Loucy (cell line): ENCODE measurements at regions not wholly inside any gene's neighbourhood (a gene's known extent, or its start where the extent isn't known, plus 50 kb on each side); places are given as distances from the start of the nearest gene placed in this dataset.

Experiments
- H2AFZ ChIP-seq: fragments of 200-600 bp; sonication (generic); 2 replicates; pipeline ENCODE4 v1.6.0; 2016; ENCODE audit warnings: antibody characterized with exemption, mild to moderate bottlenecking, low read length, moderate library complexity
- H3F3A ChIP-seq: fragments of 200-600 bp; 2 replicates; pipeline ENCODE4 v1.6.0; 2016; ENCODE audit warnings: antibody characterized with exemption, low read depth, mild to moderate bottlenecking
- H3K27me3 ChIP-seq: fragments of 200-600 bp; sonication (generic); 2 replicates; pipeline ENCODE4 v1.6.1; 2014; ENCODE audit warnings: low read length, mild to moderate bottlenecking; ENCODE audit not compliant: insufficient read depth, poor library complexity, severe bottlenecking
- H3K36me3 ChIP-seq: fragments of 200-600 bp; sonication (generic); 2 replicates; pipeline ENCODE4 v1.6.1; 2016; ENCODE audit warnings: low read length; ENCODE audit not compliant: insufficient read depth
- H3K4me1 ChIP-seq: fragments of 200-600 bp; sonication (generic); 2 replicates; pipeline ENCODE4 v1.5.1; 2014; ENCODE audit warnings: low read length, mild to moderate bottlenecking; ENCODE audit not compliant: insufficient read depth, poor library complexity, severe bottlenecking
- H3K4me2 ChIP-seq: fragments of 200-600 bp; sonication (generic); 2 replicates; pipeline ENCODE4 v1.6.0; 2014; ENCODE audit warnings: antibody characterized with exemption, low read length, low read depth, mild to moderate bottlenecking; ENCODE audit not compliant: poor library complexity, severe bottlenecking
- H3K4me3 ChIP-seq: fragments of 200-600 bp; sonication (generic); 2 replicates; pipeline ENCODE4 v1.5.1; 2014; ENCODE audit warnings: low read length, mild to moderate bottlenecking, mixed read lengths; ENCODE audit not compliant: poor library complexity, severe bottlenecking
- H3K79me2 ChIP-seq: fragments of 200-600 bp; sonication (generic); 2 replicates; pipeline ENCODE4 v1.6.1; 2014; ENCODE audit warnings: low read length; ENCODE audit not compliant: insufficient read depth
- H3K9ac ChIP-seq: fragments of 200-600 bp; sonication (generic); 2 replicates; pipeline ENCODE4 v1.6.0; 2014; ENCODE audit warnings: mild to moderate bottlenecking, low read depth, low read length, moderate library complexity; ENCODE audit not compliant: poor library complexity, severe bottlenecking
- H3K9me2 ChIP-seq: fragments of 200-600 bp; sonication (generic); replicated peaks from 2 replicates; pipeline ENCODE4 v1.6.1; 2016; ENCODE audit warnings: low read depth, low read length, mixed read lengths
- H3K9me3 ChIP-seq: fragments of 200-600 bp; sonication (generic); 2 replicates; pipeline ENCODE4 v1.6.1; 2014; ENCODE audit warnings: mild to moderate bottlenecking, antibody characterized with exemption, low read length, low read depth; ENCODE audit not compliant: insufficient read depth
- H4K20me1 ChIP-seq: fragments of 200-600 bp; sonication (generic); 2 replicates; pipeline ENCODE4 v1.6.0; 2014; ENCODE audit warnings: antibody characterized with exemption, low read length, mild to moderate bottlenecking; ENCODE audit not compliant: insufficient read depth, poor library complexity, severe bottlenecking
- EZH2phosphoT487 ChIP-seq: fragments of 200-600 bp; IDR thresholded peaks from 2 replicates; pipeline ENCODE4 v1.6.1; 2018; ENCODE audit warnings: antibody characterized with exemption, mild to moderate bottlenecking, moderate library complexity, borderline replicate concordance
- TF ChIP-seq, protein P1 (sequence below): fragments of 200-600 bp; sonication (generic); conservative IDR thresholded peaks from 2 replicates; pipeline ENCODE4 v1.5.1; 2014; ENCODE audit warnings: mild to moderate bottlenecking, antibody characterized with exemption, low read length

DNA sequence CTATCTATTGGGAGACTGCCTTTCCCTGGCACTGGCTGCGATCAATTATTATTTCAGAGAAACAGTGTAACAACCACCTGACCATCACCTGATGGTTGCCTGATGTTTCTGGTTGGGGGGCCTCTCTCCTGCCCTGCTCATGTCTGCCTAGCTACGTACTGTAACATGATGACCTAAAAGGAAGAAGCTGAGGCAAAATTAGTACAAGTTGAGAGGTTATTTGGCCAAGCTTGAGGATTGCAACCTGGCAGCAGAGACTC lies 58.3 kb downstream of the OLFML3 start:
- Histone ChIP-seq H3K4me3 (no peak overlapping the region), H3K27me3 (no peaks in the 10 kb centered on the region), H3K4me2 (no peak overlapping the region), H3K79me2 (no peaks in the 10 kb centered on the region), H3K4me1 (no peaks in the 10 kb centered on the region), H3K9ac (no peak overlapping the region), H3K9me3 (no peaks in the 10 kb centered on the region), H4K20me1 (no peaks in the 10 kb centered on the region), H3K36me3 (no peaks in the 10 kb centered on the region), H3K9me2 (no peaks in the 10 kb centered on the region), H3F3A (no peaks in the 10 kb centered on the region), H2AFZ (no peak overlapping the region)
- TF ChIP-seq, protein P1, sequence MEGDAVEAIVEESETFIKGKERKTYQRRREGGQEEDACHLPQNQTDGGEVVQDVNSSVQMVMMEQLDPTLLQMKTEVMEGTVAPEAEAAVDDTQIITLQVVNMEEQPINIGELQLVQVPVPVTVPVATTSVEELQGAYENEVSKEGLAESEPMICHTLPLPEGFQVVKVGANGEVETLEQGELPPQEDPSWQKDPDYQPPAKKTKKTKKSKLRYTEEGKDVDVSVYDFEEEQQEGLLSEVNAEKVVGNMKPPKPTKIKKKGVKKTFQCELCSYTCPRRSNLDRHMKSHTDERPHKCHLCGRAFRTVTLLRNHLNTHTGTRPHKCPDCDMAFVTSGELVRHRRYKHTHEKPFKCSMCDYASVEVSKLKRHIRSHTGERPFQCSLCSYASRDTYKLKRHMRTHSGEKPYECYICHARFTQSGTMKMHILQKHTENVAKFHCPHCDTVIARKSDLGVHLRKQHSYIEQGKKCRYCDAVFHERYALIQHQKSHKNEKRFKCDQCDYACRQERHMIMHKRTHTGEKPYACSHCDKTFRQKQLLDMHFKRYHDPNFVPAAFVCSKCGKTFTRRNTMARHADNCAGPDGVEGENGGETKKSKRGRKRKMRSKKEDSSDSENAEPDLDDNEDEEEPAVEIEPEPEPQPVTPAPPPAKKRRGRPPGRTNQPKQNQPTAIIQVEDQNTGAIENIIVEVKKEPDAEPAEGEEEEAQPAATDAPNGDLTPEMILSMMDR, result no peak
- TF ChIP-seq EZH2phosphoT487, result no peak

GRCh38 chr1:114037962-114038816 lies 58.9 kb downstream of the OLFML3 start:
- H3K9ac ChIP-seq, result no peak overlapping the region
- H2AFZ ChIP-seq, result no peak overlapping the region
- H3K4me2 ChIP-seq, result no peak overlapping the region
- H3K27me3 ChIP-seq, result no peaks in the 10 kb centered on the region
- no peaks in the 10 kb centered on the region for H3K9me2 ChIP-seq
- H3K36me3 ChIP-seq, result no peaks in the 10 kb centered on the region
- H3K9me3 ChIP-seq, result no peaks in the 10 kb centered on the region
- no peaks in the 10 kb centered on the region for H3K79me2 ChIP-seq
- no peak for TF ChIP-seq EZH2phosphoT487
- TF ChIP-seq, protein P1, result no peak
- H3K4me1 ChIP-seq, result no peaks in the 10 kb centered on the region
- H4K20me1 ChIP-seq, result no peaks in the 10 kb centered on the region
- H3F3A ChIP-seq, result no peaks in the 10 kb centered on the region
- no peak overlapping the region for H3K4me3 ChIP-seq
